NCI-H2081 treated with DMSO at 0.1 percent for 48 hours (cell line): ENCODE measurements at regions not wholly inside any gene's neighbourhood (a gene's known extent, or its start where the extent isn't known, plus 50 kb on each side); places are given as distances from the start of the nearest gene placed in this dataset.

Experiments
- DNase-seq: peaks from one replicate; lab custom pipeline; 2025; lab: John Stamatoyannopoulos, UW

DNA sequence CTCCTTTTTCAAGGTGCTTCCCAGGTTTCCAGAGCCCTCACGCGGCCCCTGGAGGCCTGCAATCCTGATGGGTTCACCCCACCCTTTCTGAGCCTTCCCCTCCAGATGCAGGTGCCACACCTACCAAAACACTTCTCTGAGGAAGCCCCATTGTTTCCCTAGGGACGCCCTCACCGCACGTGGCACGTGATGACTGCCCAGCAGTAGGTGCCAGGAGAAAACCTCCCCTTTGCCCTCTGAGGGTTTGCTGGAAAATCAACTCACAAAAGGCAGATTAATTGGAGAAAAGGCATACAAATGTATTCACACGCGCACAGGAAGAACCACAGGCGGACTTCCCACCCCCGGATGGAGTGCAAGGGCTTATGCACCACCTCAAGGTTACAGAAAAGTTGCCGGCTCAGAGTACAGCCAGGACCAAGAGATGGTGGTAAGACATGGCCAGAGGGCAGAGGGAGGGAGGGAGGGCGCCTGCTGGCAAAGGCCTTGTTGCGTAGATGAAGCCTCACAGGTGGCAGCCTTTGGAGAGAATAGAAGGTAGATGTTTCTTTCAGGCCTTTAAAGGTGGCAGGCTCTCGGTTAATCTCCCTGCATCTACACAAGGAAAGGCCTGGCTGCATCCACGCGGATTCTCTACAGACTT, 269.4 kb upstream of the RAB6C start:
- DNase-seq, result no peak

DNA sequence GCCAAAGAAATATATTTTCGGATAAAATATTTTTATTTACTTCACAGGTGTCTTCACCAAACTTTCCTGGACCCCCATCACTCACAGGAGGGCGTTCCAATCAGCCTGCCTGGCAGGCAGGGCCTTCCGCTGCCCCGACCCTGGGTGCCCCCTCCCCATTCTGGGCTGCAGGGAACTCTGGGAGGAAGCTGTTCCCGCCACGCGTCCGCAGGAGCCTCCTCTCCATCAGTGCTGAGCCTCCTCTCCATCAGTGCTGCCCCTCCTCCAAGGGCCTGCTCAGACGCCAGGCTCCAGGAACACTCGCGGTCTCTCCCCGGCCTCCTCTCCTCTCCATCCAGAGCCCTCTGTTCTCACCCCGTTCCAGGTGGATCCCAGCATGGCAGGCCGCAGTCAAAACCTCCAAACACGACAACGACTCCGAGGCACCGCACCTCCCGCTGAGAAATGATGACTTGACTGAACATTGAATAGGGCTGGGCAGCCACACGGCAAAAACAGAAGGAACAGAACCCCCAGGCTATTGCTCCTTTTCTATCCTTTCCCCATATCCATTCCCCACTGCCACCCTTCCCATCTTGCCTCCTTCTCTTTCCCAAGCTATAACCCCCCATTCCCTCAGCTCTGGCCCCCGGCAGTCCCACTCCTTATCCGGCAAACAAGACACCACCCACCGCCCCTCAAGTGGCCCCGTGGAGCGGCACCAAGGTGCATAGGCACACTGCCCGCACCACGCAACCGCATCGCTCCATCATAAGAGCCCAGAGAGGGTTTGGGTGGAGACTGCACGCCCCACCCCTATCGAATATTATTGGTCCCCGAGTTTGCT, 268.6 kb upstream of the RAB6C start:
- DNase-seq, result no peak

GRCh38 chr2:129711816-129712675, 267.4 kb upstream of the RAB6C start:
- DNase-seq, result no peak

DNA sequence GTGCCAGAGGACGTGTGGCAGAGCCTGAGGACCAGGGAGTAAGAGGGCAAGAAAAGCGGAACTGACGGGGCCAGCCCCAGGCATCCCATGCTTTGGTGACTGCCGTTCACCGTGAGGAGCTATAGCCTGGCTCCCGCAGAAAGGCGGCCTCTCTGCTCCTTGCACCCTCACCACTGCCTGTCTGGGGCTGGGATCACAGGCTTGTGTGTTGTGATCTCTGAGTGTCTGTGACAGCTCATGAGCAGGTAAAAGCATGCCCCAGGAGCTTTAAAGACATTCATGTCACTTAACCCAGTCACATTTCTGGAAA, 266.8 kb upstream of the RAB6C start:
- no peak for DNase-seq

DNA sequence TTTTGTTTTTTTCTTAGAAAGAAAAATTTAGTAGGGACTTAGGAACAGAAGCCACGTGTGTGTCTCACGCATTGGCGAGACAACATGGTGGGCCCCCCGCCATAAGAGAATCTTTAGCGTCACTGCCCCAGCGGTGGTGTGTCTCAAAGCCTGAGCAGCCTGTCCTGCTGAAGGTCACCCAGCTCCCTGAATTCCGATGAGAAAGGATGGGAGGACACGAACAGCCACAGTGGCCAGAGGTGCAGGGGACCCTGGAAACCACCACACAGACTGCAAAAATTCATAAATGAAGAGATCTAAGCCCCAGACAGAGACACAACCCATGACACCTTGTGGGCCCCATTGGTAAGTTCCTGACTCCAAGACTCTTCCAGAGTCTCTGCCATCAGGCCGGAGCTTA, 266.1 kb upstream of the RAB6C start:
- DNase-seq, result no peak

DNA sequence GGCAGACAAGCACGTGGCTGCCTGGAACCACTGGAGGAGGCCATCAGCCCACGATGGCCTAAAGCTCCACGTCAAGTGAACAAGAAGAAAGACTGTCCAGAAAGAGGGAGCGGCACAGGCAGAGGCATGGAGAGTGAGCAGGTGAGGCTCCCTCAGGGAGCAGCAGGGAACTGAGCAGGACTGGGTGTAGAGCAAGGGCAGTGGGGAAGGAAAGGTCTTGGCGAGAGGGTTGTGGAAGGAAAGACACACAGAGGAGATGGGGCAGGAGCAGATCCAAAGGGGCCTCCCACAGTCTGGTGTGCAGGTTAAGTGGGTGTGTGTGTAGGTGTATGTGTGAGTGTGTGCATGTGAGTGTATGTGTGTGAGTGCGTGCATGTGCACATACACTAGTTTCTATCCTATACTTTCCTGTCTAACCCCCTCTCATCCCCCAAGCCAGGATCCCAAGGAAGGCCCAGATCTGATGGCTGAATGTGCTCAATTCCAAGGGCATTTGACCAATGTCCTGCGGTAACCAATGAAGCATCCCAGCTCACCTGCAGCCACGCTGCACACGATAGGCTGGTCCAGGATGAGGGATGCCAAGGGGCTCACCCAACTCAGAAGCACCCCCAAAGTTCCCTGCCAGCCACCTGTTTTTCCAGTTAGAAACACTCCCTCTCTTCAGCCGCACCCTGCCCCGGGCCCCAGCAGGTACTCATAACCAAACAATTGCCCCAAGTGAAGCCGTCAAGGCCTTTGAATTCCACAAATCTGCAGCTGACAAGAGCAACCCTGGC, 262.5 kb upstream of the RAB6C start:
- no peak for DNase-seq

GRCh38 chr2:129717560-129718130, 261.8 kb upstream of the RAB6C start:
- no peak for DNase-seq

DNA sequence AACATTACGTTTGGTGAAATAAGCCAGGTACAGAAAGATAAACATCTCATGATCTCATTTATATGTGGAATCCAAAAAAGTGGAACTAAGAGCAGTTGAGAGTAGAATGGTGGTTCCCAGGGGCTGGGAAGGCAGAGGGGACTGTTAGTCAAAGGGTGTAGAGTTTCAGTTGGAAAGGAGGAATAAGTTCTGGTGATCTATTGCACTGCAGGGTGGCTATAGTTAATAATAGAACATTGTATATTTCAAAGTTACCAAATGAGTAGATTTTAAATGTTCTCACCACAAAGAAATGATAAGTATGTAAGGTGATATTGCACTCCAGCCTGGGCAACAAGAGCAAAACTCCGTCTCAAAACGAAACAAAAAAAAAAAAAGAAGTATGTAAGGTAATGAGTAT, 260.1 kb upstream of the RAB6C start:
- DNase-seq, result no peak

GRCh38 chr2:129720360-129720759, 259.1 kb upstream of the RAB6C start:
- DNase-seq, result no peak

GRCh38 chr2:129720761-129721160, 258.7 kb upstream of the RAB6C start:
- DNase-seq, result no peak

GRCh38 chr2:129721236-129721635, 258.2 kb upstream of the RAB6C start:
- no peak for DNase-seq

GRCh38 chr2:129721846-129722245, 257.6 kb upstream of the RAB6C start:
- DNase-seq, result no peak

DNA sequence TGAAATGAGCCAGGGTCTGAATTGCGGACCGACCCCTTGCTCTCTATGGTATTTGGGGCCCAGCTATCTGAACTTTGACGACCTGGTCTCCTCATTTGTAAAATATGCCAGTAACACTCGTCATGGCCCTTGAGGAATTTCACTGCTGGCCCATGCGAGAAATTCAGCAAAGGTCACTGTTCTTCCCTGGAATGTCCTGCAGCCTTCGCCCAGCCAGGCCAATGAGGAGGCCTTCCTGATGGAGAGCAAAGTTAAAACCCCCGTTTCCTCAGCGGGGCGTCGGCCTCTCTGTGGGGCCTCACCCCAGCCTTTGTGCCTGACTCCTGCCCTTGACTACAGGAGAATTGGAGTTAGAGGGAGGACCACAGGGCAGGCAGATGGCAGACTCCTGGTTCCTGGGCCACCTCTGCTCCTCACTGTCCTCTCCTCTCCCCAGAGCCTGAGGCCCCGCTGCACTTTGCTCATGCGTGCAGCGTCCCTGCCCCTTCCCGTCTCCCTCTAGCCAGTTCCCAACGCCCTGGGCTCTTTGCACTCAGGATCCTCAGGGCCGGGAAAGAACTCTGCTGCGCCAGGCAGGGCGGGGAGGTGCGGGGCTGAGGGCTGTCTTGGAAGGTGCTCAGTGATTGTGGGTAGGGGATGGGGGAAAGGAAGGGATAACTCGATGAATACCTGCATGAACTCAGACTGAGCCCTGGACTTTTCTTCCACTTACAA, 257.0 kb upstream of the RAB6C start:
- no peak for DNase-seq

DNA sequence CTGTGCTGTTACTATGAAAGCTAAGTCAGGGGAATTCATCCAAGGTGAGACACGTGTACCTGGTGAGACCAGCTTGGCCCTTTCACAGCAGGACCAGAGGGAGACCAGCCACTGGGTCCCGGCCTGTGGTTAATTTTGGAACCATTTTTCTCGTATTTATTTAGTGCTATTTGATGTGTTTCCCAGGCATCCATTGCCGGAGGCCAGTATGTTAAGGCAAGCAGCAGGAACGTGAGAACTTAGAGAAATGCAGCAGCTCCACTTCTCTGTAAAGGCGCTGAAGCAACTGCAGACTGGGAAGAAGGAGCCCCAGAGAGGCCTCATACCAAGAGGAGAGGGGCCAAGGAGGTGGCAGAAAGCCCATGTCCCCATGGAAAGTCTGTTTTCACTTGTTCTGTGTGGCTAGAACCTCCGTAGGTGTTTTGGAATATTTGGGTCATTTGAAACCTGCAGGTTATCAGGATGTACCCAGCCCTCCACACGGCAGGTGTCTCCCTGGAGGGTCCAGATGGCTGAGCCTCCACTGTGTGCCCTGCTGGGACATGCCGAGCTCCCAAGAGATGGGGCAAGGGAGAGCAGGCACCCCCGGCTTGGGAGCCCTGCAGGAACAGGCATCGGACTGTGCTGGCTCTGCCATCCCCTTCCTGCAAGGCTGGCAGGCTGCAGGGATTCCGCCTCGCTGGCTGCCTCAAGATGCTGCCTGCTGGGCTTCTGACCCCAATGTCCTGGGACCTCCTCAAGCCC, 256.0 kb upstream of the RAB6C start:
- no peak for DNase-seq

GRCh38 chr2:129724021-129724757, 255.3 kb upstream of the RAB6C start:
- DNase-seq, result no peak

DNA sequence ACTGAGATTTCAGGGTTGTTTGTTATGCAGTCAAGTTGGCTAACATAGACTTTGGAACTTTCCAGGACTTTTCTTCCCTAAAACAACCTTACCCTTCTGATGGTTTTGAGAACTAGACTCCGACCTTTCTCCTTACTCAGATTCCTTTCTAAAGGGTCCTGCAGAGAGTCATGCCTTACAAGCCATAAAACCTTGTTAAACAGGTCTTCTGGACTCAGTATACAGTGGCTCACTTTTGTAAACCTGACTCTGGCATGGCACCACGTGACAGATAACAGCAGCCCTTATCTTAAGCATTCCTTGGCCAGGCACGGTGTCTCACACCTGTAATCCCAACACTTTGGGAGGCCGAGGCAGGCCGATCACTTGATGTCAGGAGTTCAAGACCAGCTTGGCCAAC, 253.2 kb upstream of the RAB6C start:
- DNase-seq, result no peak

- no peak for DNase-seq
Measured at GRCh38 chr2:129727286-129727685, 252.2 kb upstream of the RAB6C start.

- DNase-seq, result no peak
Measured at GRCh38 chr2:129728035-129728972, 251.2 kb upstream of the RAB6C start.

DNA sequence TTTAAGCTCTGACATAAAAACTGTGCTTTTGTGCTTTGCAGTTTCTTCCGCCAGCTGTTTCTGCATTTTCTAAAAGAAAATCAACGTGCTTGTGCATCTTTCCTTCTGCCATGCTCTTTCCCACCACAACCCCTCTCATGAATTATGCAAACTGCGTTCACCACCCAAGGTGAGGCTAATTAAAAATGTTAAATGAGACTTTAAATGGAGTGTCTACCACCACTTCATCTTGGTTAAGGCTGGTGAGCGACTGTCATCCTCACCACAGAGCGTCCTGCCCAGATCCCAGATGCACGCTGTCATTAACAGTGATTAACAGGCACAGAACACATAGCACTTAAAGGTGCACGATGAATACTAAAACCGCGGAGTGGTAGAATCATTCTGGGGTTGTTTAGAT, 250.5 kb upstream of the RAB6C start:
- no peak for DNase-seq
